ENCODE measurements at regions not wholly inside any gene's neighbourhood (a gene's known extent, or its start where the extent isn't known, plus 50 kb on each side); places are given as distances from the start of the nearest gene placed in this dataset.

DNA sequence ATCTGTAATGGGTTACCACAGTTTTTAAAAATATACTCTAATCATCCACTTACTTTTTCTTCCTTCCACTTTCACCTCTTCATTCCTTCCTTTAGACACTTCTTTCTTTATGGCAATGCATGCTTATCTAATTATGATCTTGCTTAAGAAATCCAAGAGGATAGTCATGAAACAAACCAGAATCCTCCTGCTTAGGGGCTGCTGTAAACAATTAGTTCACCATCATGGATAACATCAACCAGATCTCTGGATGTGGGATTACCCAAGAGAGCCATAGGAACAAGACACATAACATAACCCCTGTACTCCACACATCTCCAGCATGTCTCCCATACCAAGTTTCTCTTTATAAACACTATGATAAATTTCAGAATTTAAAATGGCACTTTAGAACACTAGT lies 713.4 kb upstream of the PTPRD start:
- TF ChIP-seq, protein P1, sequence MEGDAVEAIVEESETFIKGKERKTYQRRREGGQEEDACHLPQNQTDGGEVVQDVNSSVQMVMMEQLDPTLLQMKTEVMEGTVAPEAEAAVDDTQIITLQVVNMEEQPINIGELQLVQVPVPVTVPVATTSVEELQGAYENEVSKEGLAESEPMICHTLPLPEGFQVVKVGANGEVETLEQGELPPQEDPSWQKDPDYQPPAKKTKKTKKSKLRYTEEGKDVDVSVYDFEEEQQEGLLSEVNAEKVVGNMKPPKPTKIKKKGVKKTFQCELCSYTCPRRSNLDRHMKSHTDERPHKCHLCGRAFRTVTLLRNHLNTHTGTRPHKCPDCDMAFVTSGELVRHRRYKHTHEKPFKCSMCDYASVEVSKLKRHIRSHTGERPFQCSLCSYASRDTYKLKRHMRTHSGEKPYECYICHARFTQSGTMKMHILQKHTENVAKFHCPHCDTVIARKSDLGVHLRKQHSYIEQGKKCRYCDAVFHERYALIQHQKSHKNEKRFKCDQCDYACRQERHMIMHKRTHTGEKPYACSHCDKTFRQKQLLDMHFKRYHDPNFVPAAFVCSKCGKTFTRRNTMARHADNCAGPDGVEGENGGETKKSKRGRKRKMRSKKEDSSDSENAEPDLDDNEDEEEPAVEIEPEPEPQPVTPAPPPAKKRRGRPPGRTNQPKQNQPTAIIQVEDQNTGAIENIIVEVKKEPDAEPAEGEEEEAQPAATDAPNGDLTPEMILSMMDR (conservative IDR thresholded peaks at IDR 0.05; ENCODE audit: low read depth, low read length): no peak
- no peak for DNase-seq (ENCODE audit: low read depth)
- no peak overlapping the region for H3K4me3 ChIP-seq (ENCODE audit: low read depth, low read length)

DNA sequence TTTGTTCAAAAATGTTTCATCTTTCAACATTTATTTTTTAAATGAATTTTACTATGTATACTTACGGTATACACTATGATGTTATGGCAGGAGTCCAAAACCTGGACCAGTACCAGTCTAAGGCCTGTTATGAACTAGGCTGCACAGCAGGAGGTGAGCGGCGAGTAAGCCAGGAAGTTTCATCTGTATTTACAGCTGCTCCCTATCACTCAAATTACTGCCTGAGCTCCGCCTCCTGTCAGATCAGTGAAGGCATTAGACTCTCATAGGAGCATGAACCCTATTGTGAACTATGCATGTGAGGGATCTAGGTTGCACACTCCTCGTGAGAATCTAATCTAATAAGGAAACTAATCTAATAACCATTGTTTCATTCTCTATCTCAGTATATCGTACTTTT lies 715.5 kb upstream of the PTPRD start:
- peak; percentile 42 for DNase-seq (ENCODE audit: low read depth)
- TF ChIP-seq, protein P1 (conservative IDR thresholded peaks at IDR 0.05; ENCODE audit: low read depth, low read length): no peak
- H3K4me3 ChIP-seq (ENCODE audit: low read depth, low read length): no peak overlapping the region

DNA sequence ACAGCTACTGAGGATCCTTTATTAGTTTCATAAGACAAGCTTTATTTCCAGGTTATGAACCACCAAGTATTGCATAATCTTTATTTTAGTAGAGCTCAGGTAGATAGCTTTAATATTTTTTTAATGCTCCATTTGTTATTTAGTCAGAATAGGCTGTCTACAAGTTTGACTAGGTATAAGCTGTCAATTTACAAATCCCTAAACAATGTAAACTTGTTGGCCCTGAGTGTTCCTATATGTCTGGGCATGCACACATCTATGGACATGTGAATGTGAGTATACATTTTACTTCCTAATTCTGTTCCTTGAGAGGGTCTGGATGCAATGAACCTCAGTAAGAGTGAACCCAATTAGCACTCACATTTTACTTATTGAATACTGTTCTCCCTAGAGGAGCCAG lies 722.2 kb upstream of the PTPRD start:
- H3K4me3 ChIP-seq (ENCODE audit: low read depth, low read length): no peak overlapping the region
- DNase-seq (ENCODE audit: low read depth): no peak
- TF ChIP-seq, protein P1 (conservative IDR thresholded peaks at IDR 0.05; ENCODE audit: low read depth, low read length): no peak

DNA sequence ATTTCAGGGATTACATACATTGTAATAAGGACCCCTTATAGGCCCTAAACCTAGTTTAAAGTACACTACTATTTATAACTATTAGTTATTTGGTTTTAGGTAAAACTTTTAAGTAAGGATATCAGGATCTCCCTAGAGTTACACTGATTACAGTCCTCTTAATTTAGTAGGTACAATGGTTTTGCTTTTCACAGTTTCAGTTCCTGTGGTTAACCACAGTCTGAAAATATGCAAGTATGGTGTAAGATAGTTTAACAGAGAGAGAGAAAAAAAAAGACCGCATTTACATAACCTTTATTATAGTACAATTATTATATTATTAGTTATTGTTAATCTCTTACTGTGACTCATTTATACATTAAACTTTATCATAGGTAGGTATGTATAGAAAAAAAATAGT lies 725.3 kb upstream of the PTPRD start:
- TF ChIP-seq, protein P1 (conservative IDR thresholded peaks at IDR 0.05; ENCODE audit: low read depth, low read length): no peak
- no peak overlapping the region for H3K4me3 ChIP-seq (ENCODE audit: low read depth, low read length)
- DNase-seq (ENCODE audit: low read depth): peak; percentile 17

DNA sequence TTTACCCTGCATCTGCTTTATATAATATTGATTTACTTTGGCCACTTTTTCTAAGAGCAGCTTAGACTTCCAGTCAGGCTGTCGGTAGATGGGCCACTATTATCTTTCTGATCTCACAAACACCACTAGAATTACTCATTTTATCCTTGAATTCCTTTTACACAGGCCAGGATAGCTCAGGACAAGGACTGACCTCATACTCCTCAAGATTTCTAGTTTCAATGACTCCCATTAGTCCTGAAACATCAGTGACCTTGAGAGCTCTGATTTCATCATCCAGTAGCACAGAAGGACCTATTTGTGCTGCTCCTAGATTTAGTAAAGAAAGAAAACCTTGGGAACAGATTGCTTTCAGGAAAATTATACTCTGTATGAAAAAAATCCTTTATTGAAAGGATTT lies 727.9 kb upstream of the PTPRD start:
- no peak for DNase-seq (ENCODE audit: low read depth)
- TF ChIP-seq, protein P1 (conservative IDR thresholded peaks at IDR 0.05; ENCODE audit: low read depth, low read length): no peak
- H3K4me3 ChIP-seq (ENCODE audit: low read depth, low read length): no peak overlapping the region

DNA sequence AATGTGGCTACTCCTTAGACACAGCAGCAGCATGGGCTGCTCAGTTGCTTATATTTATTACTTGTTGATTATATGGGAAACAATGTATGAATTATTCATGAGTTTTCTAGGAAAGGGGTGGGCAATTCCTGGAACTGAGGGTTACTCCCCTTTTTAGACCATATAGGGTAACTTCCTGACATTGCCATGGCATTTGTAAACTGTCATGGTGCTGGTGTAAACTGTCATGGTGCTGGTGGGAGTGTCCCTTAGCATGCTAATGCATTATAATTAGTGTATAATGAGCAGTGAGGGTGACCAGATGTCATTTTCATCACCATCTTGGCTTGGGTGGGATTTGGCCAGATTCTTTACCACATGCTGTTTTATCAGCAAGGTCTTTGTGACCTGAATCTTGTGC lies 734.6 kb upstream of the PTPRD start:
- TF ChIP-seq, protein P1 (conservative IDR thresholded peaks at IDR 0.05; ENCODE audit: low read depth, low read length): no peak
- no peak overlapping the region for H3K4me3 ChIP-seq (ENCODE audit: low read depth, low read length)
- DNase-seq (ENCODE audit: low read depth): no peak

DNA sequence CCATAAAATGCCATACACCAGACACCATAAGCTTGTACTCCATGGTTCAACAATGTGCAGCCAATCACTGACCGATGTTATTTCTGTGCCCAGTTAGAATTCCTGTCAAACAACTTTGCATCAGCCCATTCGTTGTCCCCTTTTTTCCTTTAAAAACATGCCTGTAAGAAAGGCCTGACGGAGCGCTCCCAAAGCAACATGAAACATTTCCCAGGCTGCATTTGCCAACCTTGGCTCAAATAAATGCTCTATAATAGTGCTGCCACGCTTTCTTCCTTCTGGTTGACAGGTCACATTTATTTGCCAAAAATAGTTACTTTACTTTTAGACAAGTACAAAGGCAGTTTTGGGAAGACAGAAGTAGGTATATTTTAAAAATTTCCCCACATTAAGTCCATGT lies 735.6 kb upstream of the PTPRD start:
- H3K4me3 ChIP-seq (ENCODE audit: low read depth, low read length): no peak overlapping the region
- TF ChIP-seq, protein P1 (conservative IDR thresholded peaks at IDR 0.05; ENCODE audit: low read depth, low read length): no peak
- no peak for DNase-seq (ENCODE audit: low read depth)
